Sigmoid colon (tissue), 4 donors: ENCODE measurements at regions not wholly inside any gene's neighbourhood (a gene's known extent, or its start where the extent isn't known, plus 50 kb on each side); places are given as distances from the start of the nearest gene placed in this dataset.

ENCODE experiments used
- CTCF ChIP-seq, 4 experiments: fragments of 450-650 bp in 3 of 4; fragments of 200-600 bp in 1 of 4; IDR thresholded peaks; one replicate each; pipeline ENCODE4 v1.5.1; 2016 to 2019; ENCODE audit warnings: antibody characterized with exemption in 4 of 4, mild to moderate bottlenecking in 3 of 4, moderate library complexity in 2 of 4
- EP300 ChIP-seq, 4 donors: sonication (generic); formaldehyde crosslinking; IDR thresholded peaks; one replicate each; pipeline ENCODE4 v1.6.1; 2017; ENCODE audit warnings: antibody characterized with exemption in 4 of 4
- POLR2A ChIP-seq, 2 donors: fragments of 450-650 bp; IDR thresholded peaks; one replicate each; pipeline ENCODE4 v1.6.1; 2016; ENCODE audit warnings: antibody characterized with exemption in 2 of 2, mild to moderate bottlenecking in 2 of 2, moderate library complexity in 2 of 2
- POLR2AphosphoS5 ChIP-seq, 4 donors: sonication (generic); formaldehyde crosslinking; IDR thresholded peaks; one replicate each; pipeline ENCODE4 v1.6.1; 2017; ENCODE audit warnings: antibody characterized with exemption in 4 of 4

- TF ChIP-seq CTCF (IDR thresholded peaks at IDR 0.05) (peak in 1 of 4 experiments; percentile 24), POLR2A (IDR thresholded peaks at IDR 0.05) (no peak), POLR2AphosphoS5 (IDR thresholded peaks at IDR 0.05) (no peak), EP300 (IDR thresholded peaks at IDR 0.05) (no peak)
Measured at GRCh38 chr6:84428300-84428907, 201.0 kb upstream of the CEP162 start.
